Effector memory CD4-positive, alpha-beta T cell (primary cell): ENCODE measurements at regions not wholly inside any gene's neighbourhood (a gene's known extent, or its start where the extent isn't known, plus 50 kb on each side); places are given as distances from the start of the nearest gene placed in this dataset.
"Not testable (repeated sequence)": the region's sequence is repeated elsewhere in the genome, so short reads cannot be mapped to it uniquely, and the experiment has no call there.

Source experiments
- DNase-seq, 3 donors: peaks; one replicate each; pipeline ENCODE4 v3.0.0-alpha.2; 2020
- H3K27ac ChIP-seq: 2 replicates; pipeline ENCODE4 v1.7.0; 2013; ENCODE audit warnings: mild to moderate bottlenecking, low read length, moderate library complexity; ENCODE audit not compliant: insufficient read depth, poor library complexity, severe bottlenecking
- H3K27me3 ChIP-seq: replicated peaks from 2 replicates; pipeline ENCODE4 v1.7.0; 2013; ENCODE audit warnings: mild to moderate bottlenecking, low read length; ENCODE audit not compliant: insufficient read depth, control insufficient read depth, poor library complexity, severe bottlenecking
- H3K36me3 ChIP-seq: 2 replicates; pipeline ENCODE4 v1.7.0; 2013; ENCODE audit warnings: mild to moderate bottlenecking, low read length, moderate library complexity; ENCODE audit not compliant: control insufficient read depth, insufficient read depth
- H3K4me1 ChIP-seq: 2 replicates; pipeline ENCODE4 v1.7.0; 2013; ENCODE audit warnings: low read length, mild to moderate bottlenecking; ENCODE audit not compliant: control insufficient read depth, insufficient read depth, poor library complexity, severe bottlenecking
- H3K4me3 ChIP-seq: 2 replicates; pipeline ENCODE4 v1.7.0; 2013; ENCODE audit warnings: low read length, low read depth, mild to moderate bottlenecking; ENCODE audit not compliant: insufficient read depth, poor library complexity, severe bottlenecking
- H3K9me3 ChIP-seq: 2 replicates; pipeline ENCODE4 v1.7.0; 2013; ENCODE audit warnings: mild to moderate bottlenecking, low read length, moderate library complexity; ENCODE audit not compliant: control insufficient read depth

- Histone ChIP-seq H3K36me3 (no peaks in the 10 kb centered on the region), H3K4me3 (no peak overlapping the region), H3K9me3 (no peaks in the 10 kb centered on the region), H3K27me3 (no peaks in the 10 kb centered on the region), H3K4me1 (no peaks in the 10 kb centered on the region), H3K27ac (no peak overlapping the region)
- DNase-seq = no peak
Observed at GRCh38 chr13:87166348-87166747, 504.8 kb upstream of the SLITRK5 start.

GRCh38 chr13:87168390-87168789 lies 502.8 kb upstream of the SLITRK5 start:
- no peaks in the 10 kb centered on the region for H3K4me1 ChIP-seq
- no peaks in the 10 kb centered on the region for H3K27me3 ChIP-seq
- no peak overlapping the region for H3K27ac ChIP-seq
- no peaks in the 10 kb centered on the region for H3K36me3 ChIP-seq
- H3K9me3 ChIP-seq = no peaks in the 10 kb centered on the region
- H3K4me3 ChIP-seq = no peak overlapping the region
- DNase-seq = no peak

- Histone ChIP-seq H3K9me3 (no peaks in the 10 kb centered on the region), H3K4me3 (no peak overlapping the region), H3K4me1 (no peaks in the 10 kb centered on the region), H3K27ac (no peak overlapping the region), H3K36me3 (no peaks in the 10 kb centered on the region), H3K27me3 (no peaks in the 10 kb centered on the region)
- DNase-seq = no peak
Observed at GRCh38 chr13:87169337-87169736, 501.8 kb upstream of the SLITRK5 start.

- H3K27ac ChIP-seq = no peak overlapping the region
- no peaks in the 10 kb centered on the region for H3K27me3 ChIP-seq
- H3K4me3 ChIP-seq = no peak overlapping the region
- H3K9me3 ChIP-seq = no peaks in the 10 kb centered on the region
- DNase-seq = no peak
- no peaks in the 10 kb centered on the region for H3K36me3 ChIP-seq
- H3K4me1 ChIP-seq = no peaks in the 10 kb centered on the region
Observed at GRCh38 chr13:87172166-87172835, 498.9 kb upstream of the SLITRK5 start.

GRCh38 chr13:87185138-87185537 lies 486.0 kb upstream of the SLITRK5 start:
- DNase-seq, H3K27ac ChIP-seq, H3K9me3 ChIP-seq, H3K36me3 ChIP-seq, H3K4me3 ChIP-seq, H3K4me1 ChIP-seq, H3K27me3 ChIP-seq: not testable (repeated sequence)

GRCh38 chr13:87186647-87187046 lies 484.5 kb upstream of the SLITRK5 start:
- H3K9me3 ChIP-seq, H3K36me3 ChIP-seq, DNase-seq, H3K4me1 ChIP-seq, H3K27ac ChIP-seq, H3K4me3 ChIP-seq, H3K27me3 ChIP-seq: not testable (repeated sequence)

- H3K4me1 ChIP-seq, DNase-seq, H3K27ac ChIP-seq, H3K27me3 ChIP-seq, H3K4me3 ChIP-seq, H3K36me3 ChIP-seq, H3K9me3 ChIP-seq: not testable (repeated sequence)
Observed at GRCh38 chr13:87191485-87191884, 479.7 kb upstream of the SLITRK5 start.

- H3K36me3 ChIP-seq = no peaks in the 10 kb centered on the region
- H3K9me3 ChIP-seq = no peaks in the 10 kb centered on the region
- no peak overlapping the region for H3K4me3 ChIP-seq
Observed at GRCh38 chr13:87198371-87198770, 472.8 kb upstream of the SLITRK5 start.

GRCh38 chr13:87206708-87207107 lies 464.5 kb upstream of the SLITRK5 start:
- Histone ChIP-seq H3K27ac (no peak overlapping the region), H3K27me3 (no peaks in the 10 kb centered on the region), H3K4me3 (no peak overlapping the region), H3K4me1 (no peaks in the 10 kb centered on the region), H3K36me3 (no peaks in the 10 kb centered on the region), H3K9me3 (no peaks in the 10 kb centered on the region)
- no peak for DNase-seq

More at GRCh38 chr13:87198371-87198770, 472.8 kb upstream of the SLITRK5 start:
- DNase-seq = no peak
- H3K4me1 ChIP-seq = no peaks in the 10 kb centered on the region
- H3K27me3 ChIP-seq = no peaks in the 10 kb centered on the region
- no peak overlapping the region for H3K27ac ChIP-seq

GRCh38 chr13:87207280-87208003 lies 463.7 kb upstream of the SLITRK5 start:
- Histone ChIP-seq H3K9me3 (no peaks in the 10 kb centered on the region), H3K4me3 (no peak overlapping the region), H3K27me3 (no peaks in the 10 kb centered on the region), H3K27ac (no peak overlapping the region), H3K36me3 (no peaks in the 10 kb centered on the region), H3K4me1 (no peaks in the 10 kb centered on the region)
- no peak for DNase-seq
